ENCODE measurements at regions not wholly inside any gene's neighbourhood (a gene's known extent, or its start where the extent isn't known, plus 50 kb on each side); places are given as distances from the start of the nearest gene placed in this dataset.

GRCh38 chr3:118688396-118688884, 346.2 kb downstream of the IGSF11 start:
- DNase-seq (ENCODE audit: low spot score in 2 of 2): no peak
- FAIRE-seq: no peak

- DNase-seq (ENCODE audit: low spot score in 2 of 2): no peak
- no peak for FAIRE-seq
Observed at GRCh38 chr3:118692416-118692815, 342.2 kb downstream of the IGSF11 start.

GRCh38 chr3:118705487-118706219, 329.0 kb downstream of the IGSF11 start:
- FAIRE-seq: no peak

GRCh38 chr3:118707991-118708390, 326.7 kb downstream of the IGSF11 start:
- FAIRE-seq (no peak), DNase-seq (ENCODE audit: low spot score in 2 of 2) (no peak)

More at GRCh38 chr3:118705487-118706219, 329.0 kb downstream of the IGSF11 start:
- DNase-seq (ENCODE audit: low spot score in 2 of 2): no peak

DNA sequence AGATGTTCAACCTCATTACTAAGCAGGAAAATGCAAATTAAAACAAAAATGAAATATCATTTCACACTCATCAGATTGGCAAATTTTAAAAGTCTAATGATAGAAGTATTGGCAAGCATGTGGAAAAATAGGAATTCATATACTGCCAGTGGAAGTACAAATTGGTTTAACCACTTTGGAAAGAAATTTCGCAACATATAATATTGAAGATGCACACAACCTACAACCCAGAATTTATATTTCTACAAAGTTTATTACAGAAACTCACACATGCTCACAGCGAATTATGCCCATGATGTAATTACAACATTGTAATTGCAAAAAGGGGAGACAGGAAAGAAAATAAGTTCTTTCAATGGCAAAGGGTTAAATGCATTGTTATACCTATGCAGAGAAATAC, 324.1 kb downstream of the IGSF11 start:
- no peak for DNase-seq (ENCODE audit: low spot score in 2 of 2)
- no peak for FAIRE-seq

GRCh38 chr3:118713502-118714207, 321.0 kb downstream of the IGSF11 start:
- FAIRE-seq (no peak), DNase-seq (ENCODE audit: low spot score in 2 of 2) (no peak)

- no peak for DNase-seq (ENCODE audit: low spot score in 2 of 2)
Observed at GRCh38 chr3:118714800-118715199, 319.8 kb downstream of the IGSF11 start.

DNA sequence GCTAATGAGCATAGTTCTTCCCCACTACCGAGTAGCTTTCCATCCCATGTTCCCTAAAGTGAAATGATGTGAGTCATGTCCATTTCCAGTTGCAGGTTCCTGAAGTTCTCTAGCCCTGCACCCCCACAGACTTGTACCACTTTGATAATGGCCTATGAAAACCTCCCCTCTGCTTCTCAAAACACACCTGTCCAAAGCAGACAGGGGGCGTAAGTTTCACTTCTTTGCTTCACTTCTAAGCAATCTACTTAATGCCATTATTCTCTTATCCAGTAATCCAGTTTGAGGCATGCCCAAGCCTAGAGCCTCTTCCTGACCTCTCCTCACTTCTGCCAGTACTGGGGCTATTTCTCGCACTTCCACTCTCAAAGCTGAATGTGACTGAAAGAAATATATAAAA, 305.1 kb downstream of the IGSF11 start:
- DNase-seq (ENCODE audit: low spot score in 2 of 2) (no peak), FAIRE-seq (no peak)

More at GRCh38 chr3:118714800-118715199, 319.8 kb downstream of the IGSF11 start:
- no peak for FAIRE-seq

- no peak for DNase-seq (ENCODE audit: low spot score in 2 of 2)
- no peak for FAIRE-seq
Observed at GRCh38 chr3:118734664-118735063, 300.0 kb downstream of the IGSF11 start.

DNA sequence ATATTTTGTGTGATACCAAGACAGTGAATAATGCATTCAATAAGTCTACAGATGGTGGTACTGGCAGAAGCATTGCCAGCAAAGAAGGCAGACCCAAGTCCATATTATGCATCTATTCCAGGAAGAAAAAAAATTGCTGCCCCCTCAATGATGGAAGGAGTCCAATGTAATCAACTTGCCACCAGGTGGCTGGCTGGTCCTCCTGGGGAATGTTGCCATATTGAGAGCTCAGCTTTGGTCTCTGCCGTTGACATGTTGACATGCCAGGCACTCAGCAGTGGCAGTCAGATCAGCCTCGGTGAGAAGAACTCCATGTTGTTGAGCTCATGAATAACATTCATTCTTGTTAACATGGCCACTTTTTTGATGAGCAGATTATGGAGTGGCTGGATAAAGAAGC, 298.5 kb downstream of the IGSF11 start:
- FAIRE-seq (no peak), DNase-seq (ENCODE audit: low spot score in 2 of 2) (no peak)

DNA sequence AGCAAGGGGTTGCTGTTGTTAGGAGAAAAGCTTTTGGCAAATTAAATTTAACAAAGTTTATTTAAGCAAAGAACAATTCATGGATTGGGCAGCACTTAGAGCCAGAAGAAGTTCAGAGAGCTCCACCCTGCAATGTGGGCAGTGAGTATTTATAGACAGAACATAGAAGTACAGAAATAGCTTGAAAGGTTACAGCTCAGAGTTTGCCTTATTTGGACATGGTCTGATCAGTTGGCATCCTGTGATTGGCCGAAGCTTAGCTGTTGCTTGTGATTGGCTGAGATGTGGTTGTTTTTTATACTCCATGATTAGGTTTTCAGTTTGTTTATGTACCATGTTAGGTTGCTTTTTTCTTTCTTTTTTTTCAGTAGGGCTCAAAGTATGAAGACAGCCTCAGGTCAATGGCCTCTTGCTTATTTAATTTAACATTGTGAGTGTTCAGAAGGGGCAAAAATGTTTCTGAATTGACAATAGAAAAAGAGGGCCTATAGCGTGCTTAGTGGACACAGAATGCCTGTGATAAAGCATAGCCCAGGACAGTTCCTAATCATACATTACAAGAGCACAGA, 293.8 kb downstream of the IGSF11 start:
- DNase-seq (ENCODE audit: low spot score in 2 of 2) (no peak), FAIRE-seq (no peak)

- no peak for FAIRE-seq
- DNase-seq (ENCODE audit: low spot score in 2 of 2): no peak
Observed at GRCh38 chr3:118742760-118743159, 291.9 kb downstream of the IGSF11 start.

- DNase-seq (ENCODE audit: low spot score in 2 of 2) (no peak), FAIRE-seq (no peak)
Observed at GRCh38 chr3:118744186-118744585, 290.5 kb downstream of the IGSF11 start.

- FAIRE-seq (no peak), DNase-seq (ENCODE audit: low spot score in 2 of 2) (no peak)
Observed at GRCh38 chr3:118754406-118755252, 280.0 kb downstream of the IGSF11 start.

- DNase-seq (ENCODE audit: low spot score in 2 of 2): no peak
- FAIRE-seq: no peak
Observed at GRCh38 chr3:118755253-118755801, 279.3 kb downstream of the IGSF11 start.

DNA sequence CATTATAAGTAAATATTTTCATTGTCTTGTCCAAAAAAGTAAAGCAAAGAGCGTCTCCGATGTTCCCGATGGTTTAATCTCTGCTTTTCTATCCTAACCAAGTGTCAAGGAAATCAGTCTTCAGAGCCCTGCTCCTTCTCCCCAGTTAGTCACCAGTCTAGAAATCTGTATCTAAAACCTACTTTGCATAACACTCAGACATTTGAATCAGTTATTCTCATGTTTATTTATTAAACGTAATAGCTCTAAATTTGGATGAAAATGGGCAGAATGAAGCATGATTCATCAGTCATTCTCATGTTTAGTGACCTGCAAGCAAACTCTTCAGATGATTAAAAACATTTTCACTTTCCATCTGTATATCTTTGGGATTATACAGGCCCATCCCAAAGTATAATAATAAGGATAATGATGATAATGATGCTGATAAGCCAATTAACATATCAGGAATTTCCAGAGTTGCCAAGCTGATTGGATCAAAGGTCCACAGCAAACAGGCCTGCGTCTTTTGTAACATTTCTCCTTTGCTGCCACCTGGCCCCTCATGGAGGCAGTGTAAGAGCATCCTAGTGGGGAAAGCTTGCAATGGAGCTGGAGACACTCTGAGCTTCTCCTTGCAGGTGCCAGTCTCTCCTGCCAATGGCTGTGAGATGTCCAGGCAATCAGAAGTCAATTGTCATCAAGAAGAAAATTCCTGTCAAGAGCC, 273.9 kb downstream of the IGSF11 start:
- DNase-seq (ENCODE audit: low spot score in 2 of 2) (no peak), FAIRE-seq (no peak)

DNA sequence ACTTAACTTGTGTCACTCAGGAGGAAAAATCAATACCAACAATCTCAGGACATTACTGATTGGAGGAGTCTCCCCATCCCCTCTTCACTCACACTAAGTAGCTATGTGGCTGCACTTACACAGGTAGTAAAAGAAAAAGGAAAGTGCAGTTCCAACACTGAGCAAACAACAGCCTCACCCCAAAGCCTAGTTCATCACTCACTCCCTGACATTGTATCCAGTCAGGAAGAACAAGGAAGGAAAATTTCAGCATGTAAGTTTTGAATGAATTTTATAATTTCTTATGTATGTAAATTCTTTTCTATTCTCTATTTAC, 273.4 kb downstream of the IGSF11 start:
- FAIRE-seq: no peak
- no peak for DNase-seq (ENCODE audit: low spot score in 2 of 2)

- FAIRE-seq: no peak
- no peak for DNase-seq (ENCODE audit: low spot score in 2 of 2)
Observed at GRCh38 chr3:118765636-118766305, 268.9 kb downstream of the IGSF11 start.

DNA sequence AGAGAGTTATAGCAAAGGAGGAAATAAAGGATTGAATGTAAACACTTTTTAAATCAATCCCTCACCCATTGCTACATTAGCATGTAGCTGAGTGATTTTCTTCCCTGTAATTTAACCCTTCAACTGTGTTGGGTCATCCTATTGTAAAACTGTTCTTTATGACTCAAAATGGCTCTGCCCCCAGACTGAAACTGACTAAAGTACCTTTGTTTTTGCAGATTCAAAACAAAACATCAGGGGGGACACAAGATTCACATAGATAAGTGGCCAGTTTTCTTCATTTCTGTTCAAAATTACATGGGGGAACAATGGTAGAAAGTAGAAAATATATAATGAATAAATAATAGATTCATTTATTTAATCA, 268.4 kb downstream of the IGSF11 start:
- no peak for FAIRE-seq
- no peak for DNase-seq (ENCODE audit: low spot score in 2 of 2)

All from frontal cortex (tissue), 3 donors.